ENCODE measurements at regions not wholly inside any gene's neighbourhood (a gene's known extent, or its start where the extent isn't known, plus 50 kb on each side); places are given as distances from the start of the nearest gene placed in this dataset.

- TF ChIP-seq, protein P1, sequence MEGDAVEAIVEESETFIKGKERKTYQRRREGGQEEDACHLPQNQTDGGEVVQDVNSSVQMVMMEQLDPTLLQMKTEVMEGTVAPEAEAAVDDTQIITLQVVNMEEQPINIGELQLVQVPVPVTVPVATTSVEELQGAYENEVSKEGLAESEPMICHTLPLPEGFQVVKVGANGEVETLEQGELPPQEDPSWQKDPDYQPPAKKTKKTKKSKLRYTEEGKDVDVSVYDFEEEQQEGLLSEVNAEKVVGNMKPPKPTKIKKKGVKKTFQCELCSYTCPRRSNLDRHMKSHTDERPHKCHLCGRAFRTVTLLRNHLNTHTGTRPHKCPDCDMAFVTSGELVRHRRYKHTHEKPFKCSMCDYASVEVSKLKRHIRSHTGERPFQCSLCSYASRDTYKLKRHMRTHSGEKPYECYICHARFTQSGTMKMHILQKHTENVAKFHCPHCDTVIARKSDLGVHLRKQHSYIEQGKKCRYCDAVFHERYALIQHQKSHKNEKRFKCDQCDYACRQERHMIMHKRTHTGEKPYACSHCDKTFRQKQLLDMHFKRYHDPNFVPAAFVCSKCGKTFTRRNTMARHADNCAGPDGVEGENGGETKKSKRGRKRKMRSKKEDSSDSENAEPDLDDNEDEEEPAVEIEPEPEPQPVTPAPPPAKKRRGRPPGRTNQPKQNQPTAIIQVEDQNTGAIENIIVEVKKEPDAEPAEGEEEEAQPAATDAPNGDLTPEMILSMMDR (conservative IDR thresholded peaks at IDR 0.05): no peak
- no peak overlapping the region for H3K27ac ChIP-seq
These were observed 319.0 kb upstream of the C1orf174 start for GRCh38 chr1:4219111-4219510.

- TF ChIP-seq, protein P1 (conservative IDR thresholded peaks at IDR 0.05): no peak
- H3K27ac ChIP-seq: no peak overlapping the region
These were observed 319.8 kb upstream of the C1orf174 start for GRCh38 chr1:4219826-4220225.

DNA sequence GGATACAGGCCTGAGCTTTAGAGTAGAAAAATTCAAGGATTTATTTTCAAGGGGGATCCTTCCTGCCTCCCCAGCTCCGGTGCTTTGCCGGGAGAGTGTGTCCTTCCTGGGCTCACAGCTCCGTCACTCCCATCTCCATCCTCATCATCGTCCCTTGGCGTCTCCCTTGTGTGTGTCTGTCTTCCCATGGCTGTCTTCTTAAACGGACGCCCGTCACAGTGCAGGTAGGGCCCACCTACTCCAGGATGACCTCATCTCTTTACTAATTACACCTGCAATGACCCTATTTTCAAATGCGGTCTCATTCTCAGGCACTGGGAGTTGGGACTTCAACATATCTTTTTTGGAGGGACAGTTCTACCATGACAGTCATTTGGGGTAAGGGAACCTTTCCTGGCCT is 320.3 kb upstream of the C1orf174 start:
- H3K27ac ChIP-seq: no peak overlapping the region
- TF ChIP-seq, protein P1 (conservative IDR thresholded peaks at IDR 0.05): no peak

DNA sequence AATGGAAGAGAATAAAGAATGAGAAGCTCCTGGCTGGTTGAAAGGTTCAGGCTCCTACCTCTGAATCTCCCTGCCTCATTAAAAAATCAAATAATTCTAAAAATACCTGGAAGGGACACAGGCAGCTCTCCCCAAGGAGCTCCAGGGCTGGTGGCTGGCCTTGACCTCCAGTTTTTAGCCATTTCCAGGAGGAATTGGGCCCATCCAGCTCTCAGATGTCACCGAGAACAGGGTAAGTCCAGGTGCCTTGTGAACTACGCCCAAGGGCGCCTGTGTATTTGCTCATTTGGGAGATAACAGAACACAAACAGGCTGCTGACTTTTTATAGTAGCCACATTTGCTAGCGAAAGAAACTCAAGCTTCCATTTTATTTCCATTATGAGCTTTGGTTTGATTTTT is 321.0 kb upstream of the C1orf174 start:
- H3K27ac ChIP-seq: no peak overlapping the region
- TF ChIP-seq, protein P1 (conservative IDR thresholded peaks at IDR 0.05): no peak

GRCh38 chr1:4224684-4225467 is 324.8 kb upstream of the C1orf174 start:
- TF ChIP-seq, protein P1 (conservative IDR thresholded peaks at IDR 0.05): no peak
- H3K27ac ChIP-seq: no peak overlapping the region

GRCh38 chr1:4227986-4228385 is 327.9 kb upstream of the C1orf174 start:
- TF ChIP-seq, protein P1 (conservative IDR thresholded peaks at IDR 0.05): no peak
- H3K27ac ChIP-seq: no peak overlapping the region

- TF ChIP-seq, protein P1 (conservative IDR thresholded peaks at IDR 0.05): no peak
- H3K27ac ChIP-seq: no peak overlapping the region
These were observed 353.9 kb upstream of the C1orf174 start for GRCh38 chr1:4253935-4254334.

Measured in VCaP (cell line).